Activated naive CD8-positive, alpha-beta T cell treated with anti-CD3 and anti-CD28 coated beads, Interleukin-2, amount 50 U/mL, for 24 hours (primary cell): ENCODE measurements at regions not wholly inside any gene's neighbourhood (a gene's known extent, or its start where the extent isn't known, plus 50 kb on each side); places are given as distances from the start of the nearest gene placed in this dataset.

Experiments
- ATAC-seq: fragments of 150-1000 bp; cut with Tn5 transposase; one replicate; pipeline ENCODE4 v1.10.0; 2021
- DNase-seq: peaks from one replicate; pipeline ENCODE4 v3.0.0; 2021
- H3K27ac Mint-ChIP-seq: one replicate; pipeline ENCODE4 v1.8.0; 2021; ENCODE audit warnings: mild to moderate bottlenecking, mixed read lengths
- H3K27me3 Mint-ChIP-seq: one replicate; pipeline ENCODE4 v1.8.0; 2021; ENCODE audit warnings: mixed read lengths
- H3K36me3 Mint-ChIP-seq: one replicate; pipeline ENCODE4 v1.8.0; 2021; ENCODE audit warnings: low read depth, mixed read lengths
- H3K4me1 Mint-ChIP-seq: one replicate; pipeline ENCODE4 v1.8.0; 2021; ENCODE audit warnings: mixed read lengths
- H3K4me3 Mint-ChIP-seq: one replicate; pipeline ENCODE4 v1.8.0; 2021; ENCODE audit warnings: mild to moderate bottlenecking, moderate library complexity, mixed read lengths
- H3K9me3 Mint-ChIP-seq: one replicate; pipeline ENCODE4 v1.8.0; 2021; ENCODE audit warnings: mixed read lengths

DNA sequence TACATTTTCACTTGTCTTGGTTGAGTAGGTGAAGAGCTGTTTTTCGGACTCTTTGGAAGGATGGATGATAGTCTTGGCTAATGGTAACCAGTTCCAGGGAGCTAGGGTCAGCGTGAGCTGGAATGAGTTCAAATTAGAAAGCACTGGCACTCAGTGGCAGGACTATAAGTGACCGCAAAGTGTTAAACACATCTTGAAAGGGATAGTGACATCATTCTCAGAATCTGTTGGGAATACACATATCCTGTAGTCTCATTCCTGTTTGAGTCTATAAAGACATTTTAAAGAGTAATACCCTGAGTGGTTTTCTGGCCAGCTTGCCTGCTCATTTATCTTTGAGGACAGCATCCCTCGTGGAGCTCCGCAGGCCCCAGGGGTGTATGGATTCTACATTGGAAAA is 56.7 kb upstream of the TMEM248 start:
- no peaks in the 10 kb centered on the region for H3K27me3 Mint-ChIP-seq
- DNase-seq = no peak
- ATAC-seq = no peak
- H3K4me3 Mint-ChIP-seq = no peak overlapping the region
- no peak overlapping the region for H3K27ac Mint-ChIP-seq
- peaks cover 23% of the 10 kb centered on the region for H3K4me1 Mint-ChIP-seq
- H3K9me3 Mint-ChIP-seq = no peaks in the 10 kb centered on the region
- H3K36me3 Mint-ChIP-seq = peaks cover 4% of the 10 kb centered on the region

DNA sequence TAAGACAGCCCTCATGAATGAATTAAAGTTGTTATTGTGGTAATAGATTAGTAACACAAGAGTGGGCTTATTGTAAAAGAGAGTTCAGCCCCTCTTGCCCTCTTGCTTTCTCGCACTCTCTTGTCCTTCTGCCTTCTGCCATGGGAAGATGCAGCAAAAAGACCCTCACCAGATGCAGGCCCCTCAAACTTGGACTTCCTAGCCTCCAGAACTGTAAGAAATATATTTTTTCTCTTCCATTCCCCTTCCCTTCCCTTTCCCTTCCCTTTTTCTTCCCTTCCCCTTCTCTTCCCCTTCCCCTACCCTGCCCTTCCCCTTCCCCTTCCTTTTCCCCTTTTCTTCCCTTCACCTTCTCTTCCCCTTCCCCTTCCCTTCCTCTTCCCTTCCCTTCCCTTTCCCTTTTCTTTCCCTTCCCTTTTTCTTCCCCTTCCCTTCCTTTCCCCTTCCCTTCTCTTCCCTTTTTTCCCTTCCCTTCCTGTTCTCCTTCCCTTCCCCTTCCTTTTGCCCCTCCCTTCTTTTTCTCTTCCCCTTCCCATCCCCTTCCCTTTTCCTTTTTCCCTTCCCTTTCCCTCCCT is 55.6 kb upstream of the TMEM248 start:
- no peak for ATAC-seq
- Mint-ChIP-seq H3K4me3 (no peak overlapping the region), H3K27me3 (no peaks in the 10 kb centered on the region), H3K27ac (peak overlapping the region; percentile 1), H3K36me3 (peaks cover 4% of the 10 kb centered on the region), H3K4me1 (peaks cover 23% of the 10 kb centered on the region), H3K9me3 (no peaks in the 10 kb centered on the region)
- DNase-seq = no peak

DNA sequence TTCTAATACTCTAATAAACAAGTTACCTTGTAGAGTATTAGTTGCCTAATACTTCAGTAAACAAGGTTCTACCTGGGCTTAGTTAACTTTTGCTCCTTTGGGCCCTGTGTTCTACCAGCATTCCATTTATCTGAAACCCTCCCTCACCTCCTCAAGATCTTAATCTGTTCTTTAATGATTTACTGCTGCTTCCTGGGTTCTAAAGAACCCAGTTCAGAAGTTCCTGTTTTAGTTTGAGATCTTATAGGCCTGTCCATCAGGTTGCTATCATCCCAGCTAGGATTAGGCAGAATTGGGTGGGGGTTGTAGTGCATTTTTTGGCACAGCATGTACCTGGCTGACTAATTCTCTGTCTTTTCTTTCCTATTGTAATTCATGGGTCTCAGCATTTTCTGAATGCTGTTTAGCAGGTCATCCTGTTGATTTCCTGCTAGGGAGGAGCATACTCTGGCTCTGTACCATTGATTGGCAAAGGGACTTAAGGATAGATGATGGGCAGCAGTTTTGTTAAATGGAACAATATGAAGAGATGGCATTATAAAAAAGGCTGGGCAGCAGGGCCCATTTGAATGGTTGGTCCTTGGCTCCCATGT is 53.7 kb upstream of the TMEM248 start:
- Mint-ChIP-seq H3K9me3 (no peaks in the 10 kb centered on the region), H3K27me3 (no peaks in the 10 kb centered on the region), H3K27ac (no peak overlapping the region), H3K36me3 (peaks cover 4% of the 10 kb centered on the region), H3K4me1 (peaks cover 24% of the 10 kb centered on the region), H3K4me3 (no peak overlapping the region)
- no peak for DNase-seq
- no peak for ATAC-seq

DNA sequence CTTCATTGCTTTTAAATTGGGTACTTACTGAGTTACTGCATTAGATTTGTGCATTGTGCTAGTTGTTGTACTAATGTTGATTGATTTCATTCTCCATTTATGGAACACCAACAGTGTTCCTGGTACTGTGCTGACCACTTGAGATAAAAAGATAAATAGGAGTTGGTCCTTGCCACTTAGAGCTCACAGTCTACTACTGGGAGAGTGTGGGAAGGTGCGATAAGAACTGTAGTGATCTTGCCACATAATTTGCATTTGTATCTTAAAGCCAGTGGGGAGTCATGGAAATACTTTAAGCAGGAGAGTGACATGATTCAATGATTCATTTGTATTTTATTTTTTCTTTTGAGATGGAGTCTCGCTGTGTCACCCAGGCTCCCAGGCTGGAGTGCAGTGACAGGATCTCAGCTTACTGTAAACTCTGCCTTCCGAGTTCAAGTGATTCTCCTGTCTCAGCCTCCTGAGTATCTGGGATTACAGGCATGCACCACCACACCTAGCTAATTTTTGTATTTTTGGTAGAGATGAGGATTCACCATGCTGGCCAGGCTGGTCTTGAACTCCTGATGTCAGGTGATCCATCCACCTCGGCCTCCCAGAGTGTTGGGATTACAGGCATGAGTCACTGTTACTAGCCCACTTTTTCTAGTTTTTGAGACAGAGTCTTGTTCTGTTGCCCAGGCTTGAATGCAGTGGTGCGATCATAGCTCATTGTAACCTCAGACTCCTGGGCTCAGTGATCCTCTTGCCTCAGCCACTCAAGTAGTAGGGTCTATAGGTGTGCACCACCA is 51.2 kb upstream of the TMEM248 start:
- Mint-ChIP-seq H3K4me3 (no peak overlapping the region), H3K9me3 (no peaks in the 10 kb centered on the region)
- ATAC-seq = peak; percentile 90

DNA sequence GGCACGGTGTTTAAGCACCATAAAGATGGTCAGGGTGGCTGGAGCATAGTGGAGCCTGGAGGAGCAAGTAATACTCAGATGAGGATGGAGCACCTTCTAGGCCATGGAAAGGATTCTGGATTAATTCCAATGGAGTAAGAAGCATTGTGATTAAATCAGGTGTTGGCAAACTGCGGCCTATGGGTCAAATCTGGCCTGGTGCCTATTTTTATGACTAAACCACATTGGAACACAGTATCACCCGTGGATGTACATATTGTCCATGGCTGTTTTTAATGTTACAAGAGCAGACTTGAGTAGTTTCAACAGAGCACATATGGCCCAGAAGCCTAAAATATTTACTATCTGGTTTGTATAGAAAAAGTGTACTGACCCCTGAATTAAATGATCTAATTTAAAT is 49.9 kb upstream of the TMEM248 start:
- ATAC-seq (no peak), DNase-seq (no peak)
- Mint-ChIP-seq H3K27ac (no peak overlapping the region), H3K9me3 (no peaks in the 10 kb centered on the region), H3K4me1 (peaks cover 17% of the 10 kb centered on the region), H3K36me3 (no peaks in the 10 kb centered on the region), H3K27me3 (no peaks in the 10 kb centered on the region), H3K4me3 (no peak overlapping the region)

More for the DNA sequence above, 51.2 kb upstream of the TMEM248 start:
- H3K27ac Mint-ChIP-seq = peak overlapping the region; percentile 67
- H3K4me1 Mint-ChIP-seq = peaks cover 21% of the 10 kb centered on the region
- no peak for DNase-seq
- H3K36me3 Mint-ChIP-seq = no peaks in the 10 kb centered on the region
- no peaks in the 10 kb centered on the region for H3K27me3 Mint-ChIP-seq
